GM18867 (cell line): ENCODE measurements at regions not wholly inside any gene's neighbourhood (a gene's known extent, or its start where the extent isn't known, plus 50 kb on each side); places are given as distances from the start of the nearest gene placed in this dataset.

Experiments
- ATAC-seq: cut with Tn5 transposase; IDR thresholded peaks from one replicate; pipeline ENCODE4 v1.9.1; 2021; ENCODE audit warnings: mild to moderate bottlenecking, moderate library complexity; ENCODE audit not compliant: unreplicated experiment

DNA sequence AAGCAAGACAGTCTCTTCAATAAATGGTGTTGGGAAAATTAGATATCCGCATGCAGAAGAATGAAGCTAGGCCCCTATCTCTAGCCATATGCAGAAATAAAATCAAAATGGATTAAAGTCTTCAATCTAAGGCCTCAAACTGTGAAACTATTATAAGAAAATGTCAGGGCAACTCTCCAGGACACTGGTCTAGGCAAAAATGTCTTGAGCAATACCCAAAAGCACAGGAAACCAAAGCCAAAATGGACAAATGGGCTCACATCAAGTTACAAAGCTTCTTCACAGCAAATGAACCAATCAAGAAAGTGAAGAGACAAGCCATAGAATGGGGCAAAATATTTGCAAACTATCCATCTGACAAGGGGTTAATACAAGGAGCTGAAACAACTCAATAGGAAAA lies 338.8 kb downstream of the NNT start:
- ATAC-seq: no peak

DNA sequence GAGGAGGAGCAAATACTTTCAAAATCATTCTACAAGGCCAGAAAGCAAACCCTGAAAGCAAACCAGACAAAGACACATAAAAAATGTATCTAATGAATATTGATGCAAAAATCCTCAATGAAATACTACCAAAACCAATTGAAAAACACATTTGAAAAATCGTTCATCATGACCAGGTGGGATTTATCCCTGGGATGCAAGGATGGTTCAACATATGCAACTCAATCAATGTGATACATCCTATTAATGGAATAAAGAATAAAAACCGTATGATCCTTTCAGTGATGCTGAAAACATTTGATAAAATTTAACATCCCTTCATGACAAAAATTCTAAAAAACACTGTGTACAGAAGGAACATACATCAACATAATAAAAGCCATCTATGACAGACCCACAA lies 337.6 kb downstream of the NNT start:
- ATAC-seq: no peak

DNA sequence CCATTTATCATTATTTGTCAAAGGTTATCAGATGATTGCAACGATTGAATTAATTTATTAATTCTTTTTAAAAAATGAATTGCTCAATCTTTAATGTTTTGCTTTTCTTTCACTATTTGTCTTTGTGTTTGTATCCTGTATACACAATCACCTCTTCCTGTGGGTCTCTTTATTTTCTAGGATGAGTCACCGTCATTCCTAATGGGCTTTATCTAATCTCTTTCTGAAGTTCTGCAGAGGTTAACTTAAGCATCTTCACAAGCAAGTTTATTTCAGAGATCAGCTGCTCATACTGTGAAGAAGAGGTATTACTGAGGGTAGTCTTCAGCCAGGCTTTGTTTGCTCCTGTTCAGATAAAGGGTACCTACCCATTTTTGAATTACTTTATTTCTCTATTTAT lies 323.9 kb downstream of the NNT start:
- ATAC-seq: no peak

DNA sequence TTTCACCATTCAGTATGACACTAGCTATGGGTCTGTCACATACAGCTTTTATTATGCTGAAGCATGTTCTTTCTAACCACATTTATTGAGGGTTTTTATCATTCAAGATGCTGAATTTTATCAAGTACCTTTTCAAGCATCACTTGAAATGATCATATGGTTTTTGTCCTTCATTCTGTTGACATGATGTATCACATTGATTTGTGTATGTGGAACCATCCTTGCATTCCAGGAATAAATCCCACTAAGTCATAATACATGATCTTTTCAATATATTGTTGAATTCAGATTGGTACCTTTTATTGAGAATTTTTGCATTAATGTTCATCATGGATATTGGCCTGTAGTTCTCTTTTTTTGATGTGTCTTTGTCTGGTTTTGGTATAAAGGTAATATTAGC lies 317.4 kb downstream of the NNT start:
- no peak for ATAC-seq

DNA sequence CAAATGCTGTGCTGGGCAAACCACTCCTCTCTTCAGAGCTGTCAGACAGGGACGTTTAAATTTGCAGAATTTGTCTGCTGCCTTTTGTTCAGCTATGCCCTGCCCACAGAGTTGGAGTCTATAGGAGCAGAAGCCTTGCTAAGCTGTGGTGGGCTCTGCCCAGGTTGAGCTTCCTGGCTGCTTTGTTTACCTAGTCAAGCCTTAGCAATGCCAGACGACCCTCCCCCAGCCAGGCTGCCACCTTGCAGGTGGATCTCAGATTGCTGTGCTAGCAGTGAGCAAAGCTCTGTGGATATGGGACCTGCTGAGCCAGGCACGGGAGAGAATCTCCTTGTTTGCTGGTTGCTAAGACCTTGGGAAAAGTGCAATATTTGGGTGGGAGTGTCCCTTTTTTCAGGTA lies 314.9 kb downstream of the NNT start:
- ATAC-seq: no peak

DNA sequence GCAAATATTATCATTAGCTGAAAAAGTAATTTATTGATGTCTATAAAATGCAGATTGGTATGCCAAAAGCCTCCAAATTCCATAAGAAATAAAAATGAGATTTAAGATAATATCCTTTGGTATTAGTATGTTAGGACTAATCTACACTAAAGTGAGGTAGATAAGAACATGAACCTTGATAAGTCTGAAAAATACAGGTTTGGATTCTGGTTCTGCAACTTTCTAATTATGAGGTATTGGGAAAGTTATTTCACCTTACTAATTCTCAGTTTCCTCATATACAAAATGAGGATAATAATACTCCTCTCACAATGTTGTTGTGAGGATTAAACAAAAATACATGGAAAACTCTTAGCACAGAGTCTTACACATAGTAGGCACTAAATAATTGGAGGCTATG lies 300.1 kb downstream of the NNT start:
- ATAC-seq: no peak

DNA sequence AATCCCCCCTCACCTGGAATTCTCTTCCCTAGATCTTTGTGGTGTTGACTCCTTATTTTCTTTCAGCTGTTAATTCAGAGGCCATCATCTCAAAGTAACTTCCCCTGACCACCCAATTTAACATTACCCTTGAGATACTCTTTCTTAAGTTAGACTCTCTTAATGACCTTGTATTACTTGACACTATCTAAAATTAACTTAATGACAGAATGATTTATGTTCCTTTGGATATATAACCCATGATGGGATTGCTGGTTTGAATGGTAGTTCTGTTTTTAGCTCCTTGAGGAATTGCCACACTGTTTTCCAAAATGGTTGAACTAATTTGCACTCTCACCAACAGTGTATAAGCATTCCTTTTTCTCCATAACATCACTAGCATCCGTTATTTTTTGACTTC lies 298.0 kb downstream of the NNT start:
- ATAC-seq: no peak

DNA sequence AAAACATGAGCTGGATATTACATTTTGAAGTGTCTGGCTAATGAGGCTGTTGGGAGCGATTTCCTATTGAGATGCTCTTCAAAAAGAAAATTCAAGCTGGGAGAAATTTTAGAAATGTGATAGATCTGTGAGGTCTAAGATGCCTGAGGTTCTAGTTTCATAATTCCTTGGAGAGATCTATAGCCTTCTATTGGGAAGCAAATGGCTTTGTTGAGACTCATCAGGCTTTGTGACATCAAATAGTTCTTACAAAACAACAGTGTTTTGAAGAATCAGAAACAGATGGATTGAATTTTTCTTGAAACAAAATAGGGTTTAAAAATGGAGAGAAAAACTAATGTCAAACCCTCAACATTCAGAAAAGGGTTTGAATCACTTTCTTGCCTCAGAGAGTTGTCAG lies 292.9 kb downstream of the NNT start:
- no peak for ATAC-seq

DNA sequence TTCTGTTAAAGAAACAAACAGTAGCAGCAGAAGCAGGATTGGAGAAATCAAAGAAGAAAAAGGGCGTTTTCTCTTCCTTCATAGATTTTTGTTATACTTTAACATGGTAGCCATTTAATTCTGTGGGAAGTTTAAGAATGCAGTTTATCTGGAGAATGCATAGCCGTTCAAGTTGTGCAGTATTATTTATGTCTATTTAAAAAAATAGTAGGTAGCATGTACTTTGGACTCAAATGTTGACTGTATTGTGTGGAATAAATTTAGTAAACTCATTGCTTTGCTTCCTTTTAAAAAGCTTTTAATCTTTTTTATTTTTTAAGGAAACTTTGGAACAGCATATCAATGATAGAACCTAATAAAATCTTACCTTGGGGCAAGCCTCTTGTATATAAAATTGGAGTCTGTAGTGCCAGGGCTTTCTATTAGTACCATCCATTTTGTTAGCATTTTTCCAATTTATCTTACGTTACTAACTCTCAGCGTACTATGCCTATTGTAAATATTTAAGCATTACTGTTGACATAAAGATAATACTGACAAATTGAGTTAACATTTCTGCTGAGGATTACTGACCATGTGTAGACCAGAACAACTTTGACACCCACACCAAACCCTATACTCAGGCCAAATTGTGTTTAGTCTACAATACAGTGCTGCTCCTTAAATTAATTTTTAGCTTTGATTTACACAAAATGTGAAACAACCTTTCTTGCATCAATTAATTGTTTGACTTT lies 291.1 kb downstream of the NNT start:
- no peak for ATAC-seq

DNA sequence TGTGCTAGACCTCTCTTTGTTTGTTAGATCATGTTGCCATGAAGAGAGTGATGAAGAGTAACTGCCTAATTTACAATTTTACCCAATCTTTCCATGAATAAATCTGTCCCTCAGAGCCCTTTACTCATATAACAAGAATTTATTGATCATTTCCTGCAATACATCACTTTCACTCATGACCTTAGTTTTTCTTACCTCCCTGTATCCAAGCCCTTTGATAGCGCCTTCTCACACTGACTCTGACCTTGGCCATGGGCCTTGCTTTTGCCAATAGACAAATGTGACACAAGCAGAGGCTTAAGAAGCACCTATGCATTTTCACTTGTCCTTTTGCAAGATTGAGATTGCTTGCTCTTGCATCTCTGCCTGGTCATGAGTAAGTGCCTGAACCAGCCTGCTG lies 288.1 kb downstream of the NNT start:
- no peak for ATAC-seq

DNA sequence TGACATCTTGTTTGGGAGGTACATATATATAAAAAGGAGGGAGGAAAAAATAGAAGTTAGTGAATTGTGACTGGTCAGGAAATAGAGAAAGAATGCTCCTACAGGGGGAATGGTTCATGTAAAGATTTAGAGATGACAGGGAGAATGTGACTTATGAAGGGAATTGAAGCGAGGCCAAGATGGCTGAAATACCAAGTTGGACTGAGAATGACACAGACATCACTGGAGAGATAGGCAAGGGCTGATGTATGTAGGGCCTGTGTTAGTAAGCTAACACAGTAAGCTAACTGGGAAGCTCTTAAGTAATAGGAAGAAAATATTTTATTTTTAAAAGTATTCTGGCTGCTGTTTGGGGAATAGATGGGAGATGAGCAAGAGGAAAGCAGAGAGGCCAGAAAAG lies 286.3 kb downstream of the NNT start:
- no peak for ATAC-seq

DNA sequence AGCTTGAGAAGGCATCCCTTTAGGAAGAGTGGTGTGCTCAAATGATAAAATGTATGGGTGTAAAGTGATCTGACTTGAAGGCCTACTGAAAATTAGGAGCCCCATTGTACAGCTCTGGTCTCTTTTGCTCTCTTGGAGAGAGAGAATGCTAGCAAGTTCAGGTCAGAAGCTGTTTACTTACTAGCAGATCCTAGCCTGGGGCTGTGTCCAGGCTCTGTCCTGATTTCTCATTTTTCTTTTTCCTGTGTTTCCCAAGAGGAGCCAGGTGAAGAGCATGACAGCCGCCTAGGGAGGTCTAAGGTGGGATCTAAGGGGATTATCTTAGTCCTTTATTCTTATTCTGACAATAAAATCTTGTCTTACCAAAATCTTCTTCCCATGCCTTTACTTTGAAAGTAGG lies 272.8 kb downstream of the NNT start:
- no peak for ATAC-seq

DNA sequence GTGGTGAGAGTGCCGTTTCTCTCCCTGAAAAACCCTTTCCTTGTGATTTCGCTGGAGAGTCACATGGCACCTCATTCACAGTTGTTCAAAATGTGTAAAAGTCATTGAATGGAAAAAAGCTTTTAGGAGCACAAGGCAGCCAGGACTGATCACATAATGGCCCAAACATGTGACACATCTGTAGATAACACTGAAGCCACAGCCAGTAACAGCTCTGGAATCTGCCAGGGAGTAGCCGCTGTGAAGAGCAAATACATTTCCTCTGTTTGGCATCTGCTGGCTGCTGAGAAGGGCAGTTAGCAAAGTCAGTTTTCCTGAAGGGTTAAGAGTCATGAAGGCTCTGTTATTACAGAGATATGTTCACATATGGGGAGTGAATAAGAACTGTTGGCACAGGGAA lies 271.8 kb downstream of the NNT start:
- ATAC-seq: no peak

DNA sequence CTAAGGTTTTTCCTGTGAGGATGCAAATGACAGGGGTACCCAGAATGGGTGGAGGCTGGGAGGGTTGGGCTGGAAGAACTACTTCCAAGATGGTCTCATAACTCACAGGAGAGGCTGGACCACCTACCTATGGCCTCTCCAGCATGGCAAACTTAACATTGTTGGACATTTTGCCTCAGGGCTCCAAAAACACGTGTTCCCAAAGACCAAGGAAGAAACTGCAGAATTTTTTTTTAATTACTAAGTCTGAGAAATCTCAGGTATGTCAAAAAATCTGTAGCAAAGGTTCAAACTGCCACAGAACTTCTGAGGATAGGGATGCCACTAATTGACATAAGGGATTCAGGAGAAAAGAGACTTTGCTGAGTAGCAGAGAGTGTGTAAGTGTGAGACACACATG lies 270.8 kb downstream of the NNT start:
- no peak for ATAC-seq

DNA sequence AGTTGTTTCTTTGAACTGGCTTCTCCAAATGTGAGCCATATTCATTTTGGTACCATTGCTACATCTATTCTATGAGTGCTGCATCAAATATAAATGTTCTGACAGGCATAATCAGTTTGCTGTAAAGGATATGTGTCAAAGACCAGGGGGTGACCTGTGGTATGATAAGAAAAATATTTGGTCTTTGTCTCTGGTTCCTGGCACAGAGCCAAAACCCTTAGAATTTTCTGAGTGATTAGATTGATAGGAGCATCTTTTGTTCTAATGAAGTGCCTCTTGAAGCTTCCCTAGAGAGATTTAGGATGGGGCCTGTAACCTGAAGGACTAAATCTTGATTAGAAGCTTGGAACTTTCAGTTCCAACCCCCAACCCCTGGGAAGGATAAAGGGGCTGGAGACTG lies 256.3 kb downstream of the NNT start:
- no peak for ATAC-seq

DNA sequence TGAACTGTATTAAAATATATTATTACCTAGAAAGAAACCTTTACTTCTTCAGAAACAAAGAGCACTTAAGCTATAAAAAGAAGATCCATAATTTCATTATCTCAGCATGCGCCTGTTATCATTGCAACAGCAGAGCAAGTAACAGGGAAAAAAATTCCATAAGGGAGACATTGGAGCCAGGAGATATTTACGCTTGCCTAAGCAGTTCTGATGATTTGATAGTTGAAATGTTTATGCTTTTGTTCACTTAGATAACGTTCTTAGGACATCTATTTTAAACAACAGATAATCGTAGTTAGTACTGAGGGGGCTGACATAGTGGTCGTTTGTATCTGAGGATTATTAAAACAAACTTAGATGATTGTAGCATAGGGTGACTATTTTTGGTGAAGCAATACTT lies 252.5 kb downstream of the NNT start:
- no peak for ATAC-seq

DNA sequence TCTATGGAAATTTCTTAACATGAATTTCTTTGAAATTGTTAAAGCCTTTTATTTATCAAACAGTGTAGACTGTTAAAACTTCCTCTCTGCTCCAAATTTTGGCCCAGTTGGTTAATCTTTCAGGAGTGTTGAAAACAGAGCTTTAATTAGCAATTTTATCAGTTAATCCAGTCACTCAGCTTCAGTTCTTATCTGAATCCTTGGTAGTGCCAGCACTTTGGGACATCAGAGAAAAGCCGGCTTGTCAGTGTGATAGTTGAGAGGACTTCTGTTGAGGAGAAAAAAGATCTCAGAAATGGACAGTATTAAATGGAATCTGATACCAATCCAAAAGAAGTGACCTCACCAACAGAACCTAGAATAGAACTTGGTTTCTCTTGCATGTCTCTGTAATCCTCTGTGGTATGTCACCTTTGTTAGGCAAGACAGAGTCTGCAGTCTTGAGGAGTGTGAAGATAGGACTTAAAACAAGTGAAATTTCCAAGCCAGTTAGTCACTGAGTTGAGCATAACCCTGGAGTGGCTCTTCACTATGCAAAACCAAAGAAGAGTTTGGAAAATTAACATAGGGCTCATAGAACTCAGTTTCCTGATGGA lies 251.8 kb downstream of the NNT start:
- ATAC-seq: no peak

DNA sequence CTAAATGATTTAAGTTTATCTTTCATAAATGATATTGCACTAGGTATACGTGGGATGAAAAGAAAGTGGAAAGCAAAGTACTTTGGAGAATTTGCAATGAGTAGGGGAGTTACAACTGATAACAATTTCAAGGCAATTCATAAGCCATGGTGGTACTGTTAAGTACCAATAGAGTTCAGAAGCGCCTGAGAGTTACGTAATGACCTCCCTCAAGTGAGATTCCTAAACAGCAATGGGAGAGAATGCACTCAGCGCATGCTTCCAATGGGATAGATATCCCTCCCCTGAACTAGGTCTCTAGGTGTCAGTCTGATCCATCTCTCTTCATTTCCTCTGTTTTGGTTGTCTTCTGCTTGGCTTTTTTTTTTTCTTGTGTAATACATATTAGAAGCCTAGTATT lies 249.3 kb downstream of the NNT start:
- no peak for ATAC-seq

DNA sequence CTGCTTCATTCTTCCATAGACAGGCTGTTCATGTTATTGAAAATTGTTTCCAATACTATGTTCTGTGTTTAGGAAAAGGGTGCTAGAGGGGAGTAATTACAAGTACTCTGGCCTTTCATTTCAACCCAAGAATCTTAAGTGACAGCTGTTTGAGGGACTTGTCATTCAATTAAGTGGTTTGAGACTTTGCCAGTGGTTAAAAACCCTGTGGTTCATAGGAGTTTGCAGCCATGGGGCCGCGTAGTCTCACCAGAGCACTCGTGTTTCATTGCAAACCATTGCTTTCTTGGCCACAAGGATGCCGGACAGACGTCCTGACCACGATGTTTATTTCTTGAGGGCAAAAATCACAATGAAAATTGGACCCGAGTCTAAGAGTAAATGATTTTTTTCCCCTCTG lies 248.8 kb downstream of the NNT start:
- ATAC-seq: no peak

DNA sequence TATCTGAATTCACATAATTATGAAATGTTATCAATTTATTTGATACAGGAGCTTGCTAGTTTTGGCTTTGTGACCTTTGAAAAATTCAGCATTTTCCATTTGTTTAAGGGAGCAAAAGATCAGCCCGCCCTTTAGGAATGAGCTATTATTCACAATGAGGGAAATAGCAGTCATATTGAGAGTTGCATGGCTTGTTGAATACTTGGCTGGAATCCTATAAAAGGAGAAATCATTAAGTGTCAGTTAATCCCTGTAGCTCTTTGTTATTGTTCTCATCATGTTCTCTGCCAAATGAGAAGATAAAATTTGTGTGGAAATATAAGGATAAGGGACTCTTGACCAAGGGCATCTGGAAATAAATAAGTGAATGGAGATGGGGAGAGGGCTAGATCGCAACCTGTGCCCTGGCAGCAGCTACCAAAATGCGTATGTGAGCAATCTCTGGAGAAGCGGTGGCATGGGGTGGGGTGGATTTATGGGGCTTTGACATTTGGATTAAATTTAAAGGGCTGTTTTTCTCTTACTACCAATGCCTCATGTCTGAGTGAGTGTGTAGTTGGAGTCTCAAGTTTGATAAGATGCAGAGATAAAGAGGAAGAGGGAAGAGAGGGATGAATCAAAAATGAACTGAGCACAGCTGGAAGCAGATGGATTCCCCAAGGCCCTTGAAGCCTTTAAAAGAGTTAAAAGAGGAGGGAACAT lies 237.6 kb downstream of the NNT start:
- no peak for ATAC-seq

DNA sequence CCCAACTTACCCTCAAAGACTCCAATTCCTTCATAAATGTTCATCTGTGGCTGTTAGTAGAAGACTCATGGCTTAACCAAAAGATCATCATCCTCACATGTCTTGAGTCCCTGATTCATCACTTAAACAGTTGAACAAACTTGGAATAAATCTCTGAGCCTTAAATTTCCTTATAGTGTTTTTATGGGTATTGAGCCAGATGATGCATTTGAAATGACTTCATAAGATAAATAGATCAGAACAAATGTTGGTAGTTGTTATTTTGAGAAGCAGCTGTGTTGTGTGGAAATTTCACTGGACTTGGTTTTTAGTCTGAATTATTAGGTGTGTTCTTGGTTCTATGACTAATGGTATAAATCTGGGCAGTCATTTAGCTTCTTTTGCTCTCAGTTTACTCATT lies 236.2 kb downstream of the NNT start:
- ATAC-seq: no peak

DNA sequence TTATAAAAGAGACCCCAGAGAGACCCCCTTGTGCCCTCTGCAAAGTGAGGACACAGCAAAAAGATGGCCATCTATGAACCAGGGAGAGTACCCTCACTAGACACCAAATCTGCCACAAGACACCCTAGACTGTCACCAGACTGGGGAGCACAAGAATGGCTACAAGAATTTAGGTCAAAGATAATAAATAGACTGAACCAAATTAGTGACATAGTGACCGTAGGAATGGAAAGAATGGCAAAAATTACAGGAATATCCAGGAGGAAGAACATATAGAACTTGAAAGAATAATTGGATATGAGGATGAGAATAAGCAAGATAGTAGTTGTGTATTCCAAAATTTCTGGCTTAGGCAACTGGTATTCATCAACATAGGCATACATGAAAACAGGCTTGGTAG lies 235.0 kb downstream of the NNT start:
- ATAC-seq: no peak

DNA sequence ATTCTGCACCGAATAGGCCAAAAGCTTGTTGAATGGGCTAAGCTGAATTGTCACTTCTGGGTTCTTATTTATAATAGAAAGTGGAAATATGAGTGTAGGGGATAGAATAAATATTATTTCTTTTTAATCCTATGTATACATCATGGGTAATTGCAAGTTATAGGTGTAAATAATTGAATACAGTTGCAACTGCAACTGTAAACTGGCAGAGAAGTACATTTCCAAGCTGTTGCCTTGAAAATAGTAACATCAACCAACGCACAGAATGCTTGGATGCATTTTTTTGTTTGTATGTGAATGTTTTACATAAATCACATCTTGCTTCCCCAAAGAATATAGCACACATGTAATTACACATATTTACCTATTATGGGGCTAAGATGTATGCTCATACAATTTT lies 234.1 kb downstream of the NNT start:
- no peak for ATAC-seq
